SK-N-SH (cell line): ENCODE measurements at regions not wholly inside any gene's neighbourhood (a gene's known extent, or its start where the extent isn't known, plus 50 kb on each side); places are given as distances from the start of the nearest gene placed in this dataset.

ENCODE experiments used
- CTCF ChIA-PET: fragments of 300-600, 350-600 bp; formaldehyde crosslinking; extraction: SDS; loops from one replicate; lab custom pipeline; 2021; lab: Yijun Ruan, JAX
- POLR2A ChIA-PET: fragments of 350-600 bp; sonication (Branson Sonifier 250); formaldehyde crosslinking; extraction: SDS; loops from one replicate; lab custom pipeline; 2020; ENCODE audit warnings: antibody characterized with exemption, inconsistent platforms; lab: Yijun Ruan, JAX
- DNase-seq: peaks from one replicate; pipeline ENCODE4 v3.0.0; 2012
- H2AFZ ChIP-seq: fragments of 200-600 bp; sonication (generic); 2 replicates; pipeline ENCODE4 v1.8.1; 2016; ENCODE audit warnings: antibody characterized with exemption, mild to moderate bottlenecking, low read depth
- H3F3A ChIP-seq: fragments of 200-600 bp; sonication (generic); replicated peaks from 2 replicates; pipeline ENCODE3; 2016; ENCODE audit warnings: antibody characterized with exemption, mild to moderate bottlenecking; ENCODE audit not compliant: insufficient read depth
- H3K27ac ChIP-seq, 2 experiments: fragments of 200-500 bp in 1 of 2; fragments of 200-600 bp in 1 of 2; sonication (Bioruptor generic) in 1 of 2; sonication (generic), shearing (Covaris generic) in 1 of 2; 2 replicates each; pipeline versions ENCODE4 v1.5.1 to v1.6.1; 2014 to 2016; ENCODE audit warnings: low read depth in 2 of 2, inconsistent platforms in 1 of 2, low read length in 1 of 2, mild to moderate bottlenecking in 1 of 2, mixed read lengths in 1 of 2
- H3K27me3 ChIP-seq: fragments of 200-600 bp; sonication (generic), shearing (Covaris generic); 2 replicates; pipeline ENCODE4 v1.6.1; 2016; ENCODE audit warnings: mixed run types; ENCODE audit not compliant: insufficient read depth
- H3K36me3 ChIP-seq, 2 experiments: fragments of 200-500 bp in 1 of 2; fragments of 200-600 bp in 1 of 2; sonication (Bioruptor generic) in 1 of 2; sonication (generic) in 1 of 2; replicated peaks in 1 of 2; 2 replicates each; pipeline versions ENCODE3 to v1.5.1; 2014 to 2016; ENCODE audit warnings: low read length in 1 of 2, mild to moderate bottlenecking in 1 of 2; ENCODE audit not compliant: insufficient read depth in 2 of 2, control insufficient read depth in 1 of 2
- H3K4me1 ChIP-seq, 2 experiments: fragments of 200-500 bp in 1 of 2; fragments of 200-600 bp in 1 of 2; sonication (Bioruptor generic) in 1 of 2; sonication (generic), shearing (Covaris generic) in 1 of 2; 2 replicates each; pipeline versions ENCODE4 v1.5.1 to v1.6.1; 2014 to 2016; ENCODE audit warnings: low read depth in 1 of 2, low read length in 1 of 2, mixed run types in 1 of 2; ENCODE audit not compliant: insufficient read depth in 2 of 2, control insufficient read depth in 1 of 2
- H3K4me2 ChIP-seq: fragments of 200-600 bp; sonication (generic), shearing (Covaris generic); 2 replicates; pipeline ENCODE4 v1.6.1; 2017; ENCODE audit warnings: mixed run types
- H3K4me3 ChIP-seq, 2 experiments: fragments of 200-500 bp in 1 of 2; fragments of 200-600 bp in 1 of 2; sonication (Bioruptor generic) in 1 of 2; sonication (generic), shearing (Covaris generic) in 1 of 2; 2 replicates each; pipeline versions ENCODE4 v1.5.1 to v1.8.1; 2014 to 2016; ENCODE audit warnings: low read depth in 2 of 2, inconsistent platforms in 1 of 2, low read length in 1 of 2, mild to moderate bottlenecking in 1 of 2, mixed read lengths in 1 of 2, moderate library complexity in 1 of 2
- H3K79me2 ChIP-seq: fragments of 200-600 bp; sonication (generic); 2 replicates; pipeline ENCODE4 v1.8.1; 2017; ENCODE audit warnings: mild to moderate bottlenecking; ENCODE audit not compliant: insufficient read depth
- H3K9ac ChIP-seq: fragments of 200-600 bp; sonication (generic); 2 replicates; pipeline ENCODE4 v1.6.1; 2017; ENCODE audit warnings: mixed run types
- H3K9me2 ChIP-seq: fragments of 200-600 bp; sonication (generic); 2 replicates; pipeline ENCODE4 v1.6.1; 2017; ENCODE audit warnings: mixed run types
- H3K9me3 ChIP-seq: fragments of 200-600 bp; sonication (generic); 2 replicates; pipeline ENCODE4 v1.6.1; 2017; ENCODE audit warnings: mixed run types, mild to moderate bottlenecking, moderate library complexity
- H4K20me1 ChIP-seq: fragments of 200-600 bp; sonication (generic); 2 replicates; pipeline ENCODE4 v1.6.1; 2017; ENCODE audit warnings: mild to moderate bottlenecking, mixed run types; ENCODE audit not compliant: insufficient read depth
- CTCF ChIP-seq: fragments of 200-600 bp; sonication (generic); IDR thresholded peaks from 2 replicates; pipeline ENCODE4 v1.6.1; 2017; ENCODE audit warnings: antibody characterized with exemption, mild to moderate bottlenecking, moderate library complexity
- EP300 ChIP-seq, 2 experiments: IDR thresholded peaks; 2 replicates each; pipeline versions ENCODE4 v1.4.0 to v1.6.1; 2012; ENCODE audit warnings: borderline replicate concordance in 1 of 2, low read depth in 1 of 2, low read length in 1 of 2
- EZH2phosphoT487 ChIP-seq: fragments of 200-600 bp; sonication (generic); IDR thresholded peaks from 2 replicates; pipeline ENCODE4 v1.6.1; 2017; ENCODE audit warnings: low read depth, mixed run types, mild to moderate bottlenecking, antibody characterized with exemption, moderate library complexity, borderline replicate concordance
- FOSL2 ChIP-seq: IDR thresholded peaks from 2 replicates; pipeline ENCODE4 v1.4.0; 2012; ENCODE audit warnings: low read depth, mild to moderate bottlenecking, moderate library complexity, borderline replicate concordance
- FOXM1 ChIP-seq: IDR thresholded peaks from 2 replicates; pipeline ENCODE4 v1.4.0; 2012; ENCODE audit warnings: low read depth, mild to moderate bottlenecking
- GATA2 ChIP-seq: sonication (generic); formaldehyde crosslinking; IDR thresholded peaks from 2 replicates; pipeline ENCODE4 v1.5.0; 2020; ENCODE audit warnings: mild to moderate bottlenecking, missing genetic modification reagents
- MEF2A ChIP-seq: IDR thresholded peaks from 2 replicates; pipeline ENCODE4 v1.4.0; 2012; ENCODE audit warnings: low read depth, borderline replicate concordance
- NFIC ChIP-seq: IDR thresholded peaks from 2 replicates; pipeline ENCODE4 v1.4.0; 2012; ENCODE audit warnings: borderline replicate concordance
- NRF1 ChIP-seq: IDR thresholded peaks from 2 replicates; pipeline ENCODE4 v1.6.1; 2012; ENCODE audit warnings: low read depth, mild to moderate bottlenecking, low read length
- POLR2AphosphoS5 ChIP-seq: IDR thresholded peaks from 2 replicates; pipeline ENCODE4 v1.6.1; 2012; ENCODE audit warnings: low read depth, low read length
- RCOR1 ChIP-seq: fragments of 150-350 bp; IDR thresholded peaks from 2 replicates; pipeline ENCODE4 v1.6.1; 2017; ENCODE audit warnings: antibody characterized with exemption, low read length
- RFX5 ChIP-seq: IDR thresholded peaks from 2 replicates; pipeline ENCODE4 v1.6.1; 2012; ENCODE audit warnings: mild to moderate bottlenecking, improper control_type of control experiment, low read length
- SIN3A ChIP-seq: IDR thresholded peaks from 2 replicates; pipeline ENCODE4 v1.6.1; 2012; ENCODE audit warnings: low read depth, mild to moderate bottlenecking, low read length, moderate library complexity, borderline replicate concordance
- SMC3 ChIP-seq: IDR thresholded peaks from 2 replicates; pipeline ENCODE4 v1.6.1; 2012; ENCODE audit warnings: low read depth, low read length, improper control_type of control experiment
- USF2 ChIP-seq: fragments of 150-350 bp; IDR thresholded peaks from 2 replicates; pipeline ENCODE4 v1.6.1; 2017; ENCODE audit warnings: antibody characterized with exemption, low read length, low read depth, borderline replicate concordance
- WGBS: methylation state at CpG from one replicate; pipeline ENCODE4 v1.1.6; 2017; ENCODE audit warnings: low lambda C conversion rate; 5-methylcytosine and 5-hydroxymethylcytosine counted together
- TF ChIP-seq, protein P1 (sequence below): IDR thresholded peaks from 2 replicates; pipeline ENCODE4 v1.4.0; 2012; ENCODE audit warnings: low read depth, borderline replicate concordance
- TF ChIP-seq, protein P2 (sequence below): IDR thresholded peaks from 2 replicates; pipeline ENCODE4; 2012

DNA sequence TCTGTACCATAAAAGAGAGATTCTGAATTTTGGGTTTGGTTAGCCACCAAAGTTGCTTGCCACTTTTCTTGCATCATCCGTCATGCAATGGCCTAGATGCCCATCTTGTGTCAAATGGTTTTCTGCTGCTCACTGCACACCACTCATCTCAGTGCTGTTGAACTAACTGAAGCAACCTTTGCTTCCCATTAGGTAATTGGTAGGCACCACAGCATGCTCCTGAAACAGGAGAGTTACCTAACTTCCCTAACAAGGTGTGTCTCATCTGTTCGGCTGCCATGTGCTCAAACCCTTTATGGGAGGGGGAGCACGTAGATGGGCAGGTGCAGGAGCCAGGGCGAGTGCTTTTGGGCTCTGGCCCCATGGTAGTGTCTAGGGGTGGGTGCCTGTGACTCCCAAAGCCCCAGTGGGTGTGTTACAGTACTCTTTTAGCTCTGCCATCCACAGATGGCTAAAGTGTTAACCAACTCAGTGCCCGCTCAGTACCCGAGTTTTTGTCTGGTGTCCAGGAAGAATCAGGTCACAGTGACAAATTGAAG lies 147.4 kb upstream of the SPACA1 start:
- WGBS = 68% methylated on average over 4 of the region's 6 CpGs
- Histone ChIP-seq H2AFZ (no peak overlapping the region), H3K36me3 (no peaks in the 10 kb centered on the region), H4K20me1 (no peaks in the 10 kb centered on the region), H3F3A (no peaks in the 10 kb centered on the region), H3K4me2 (no peak overlapping the region), H3K27ac (no peak overlapping the region), H3K9me3 (no peaks in the 10 kb centered on the region), H3K9me2 (no peaks in the 10 kb centered on the region), H3K9ac (no peak overlapping the region), H3K27me3 (no peaks in the 10 kb centered on the region), H3K79me2 (no peaks in the 10 kb centered on the region), H3K4me1 (no peaks in the 10 kb centered on the region), H3K4me3 (no peak overlapping the region)
- ChIA-PET CTCF (interaction anchor here (2.2 kb wide), 1 partner anchor 30 kb away, joined by 5 read pairs; no protein-coding TSS in a partner anchor), POLR2A (no interaction called here)
- TF ChIP-seq, protein P1, sequence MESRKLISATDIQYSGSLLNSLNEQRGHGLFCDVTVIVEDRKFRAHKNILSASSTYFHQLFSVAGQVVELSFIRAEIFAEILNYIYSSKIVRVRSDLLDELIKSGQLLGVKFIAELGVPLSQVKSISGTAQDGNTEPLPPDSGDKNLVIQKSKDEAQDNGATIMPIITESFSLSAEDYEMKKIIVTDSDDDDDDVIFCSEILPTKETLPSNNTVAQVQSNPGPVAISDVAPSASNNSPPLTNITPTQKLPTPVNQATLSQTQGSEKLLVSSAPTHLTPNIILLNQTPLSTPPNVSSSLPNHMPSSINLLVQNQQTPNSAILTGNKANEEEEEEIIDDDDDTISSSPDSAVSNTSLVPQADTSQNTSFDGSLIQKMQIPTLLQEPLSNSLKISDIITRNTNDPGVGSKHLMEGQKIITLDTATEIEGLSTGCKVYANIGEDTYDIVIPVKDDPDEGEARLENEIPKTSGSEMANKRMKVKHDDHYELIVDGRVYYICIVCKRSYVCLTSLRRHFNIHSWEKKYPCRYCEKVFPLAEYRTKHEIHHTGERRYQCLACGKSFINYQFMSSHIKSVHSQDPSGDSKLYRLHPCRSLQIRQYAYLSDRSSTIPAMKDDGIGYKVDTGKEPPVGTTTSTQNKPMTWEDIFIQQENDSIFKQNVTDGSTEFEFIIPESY = no peak
- TF ChIP-seq CTCF = no peak
- TF ChIP-seq EZH2phosphoT487 = no peak
- no peak for TF ChIP-seq POLR2AphosphoS5
- no peak for TF ChIP-seq FOXM1
- no peak for TF ChIP-seq RFX5
- no peak for TF ChIP-seq USF2
- no peak for TF ChIP-seq FOSL2
- no peak for TF ChIP-seq EP300 (IDR thresholded peaks at IDR 0.05; ENCODE audit: borderline replicate concordance in 1 of 2, low read depth in 1 of 2, low read length in 1 of 2)
- TF ChIP-seq MEF2A = no peak
- TF ChIP-seq GATA2 = no peak
- TF ChIP-seq NFIC = no peak
- TF ChIP-seq, protein P2, sequence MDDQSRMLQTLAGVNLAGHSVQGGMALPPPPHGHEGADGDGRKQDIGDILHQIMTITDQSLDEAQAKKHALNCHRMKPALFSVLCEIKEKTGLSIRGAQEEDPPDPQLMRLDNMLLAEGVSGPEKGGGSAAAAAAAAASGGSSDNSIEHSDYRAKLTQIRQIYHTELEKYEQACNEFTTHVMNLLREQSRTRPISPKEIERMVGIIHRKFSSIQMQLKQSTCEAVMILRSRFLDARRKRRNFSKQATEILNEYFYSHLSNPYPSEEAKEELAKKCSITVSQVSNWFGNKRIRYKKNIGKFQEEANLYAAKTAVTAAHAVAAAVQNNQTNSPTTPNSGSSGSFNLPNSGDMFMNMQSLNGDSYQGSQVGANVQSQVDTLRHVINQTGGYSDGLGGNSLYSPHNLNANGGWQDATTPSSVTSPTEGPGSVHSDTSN = no peak
- no peak for TF ChIP-seq SMC3
- TF ChIP-seq RCOR1 = no peak
- no peak for TF ChIP-seq NRF1
- no peak for TF ChIP-seq SIN3A
- no peak for DNase-seq
